NCI-H460 (cell line): ENCODE measurements at regions not wholly inside any gene's neighbourhood (a gene's known extent, or its start where the extent isn't known, plus 50 kb on each side); places are given as distances from the start of the nearest gene placed in this dataset.

Experiments used
- DNase-seq: peaks from one replicate; pipeline ENCODE4 v3.0.0-alpha.2; 2016; ENCODE audit warnings: low read depth; ENCODE audit errors: extremely low read depth
- small RNA-seq, 2 experiments: library from RNA; depleted of rRNA; stranded (forward); fragments of <200 nt; gene quantifications; one replicate each; pipeline ENCODE3, GENCODE V24; 2014

DNA sequence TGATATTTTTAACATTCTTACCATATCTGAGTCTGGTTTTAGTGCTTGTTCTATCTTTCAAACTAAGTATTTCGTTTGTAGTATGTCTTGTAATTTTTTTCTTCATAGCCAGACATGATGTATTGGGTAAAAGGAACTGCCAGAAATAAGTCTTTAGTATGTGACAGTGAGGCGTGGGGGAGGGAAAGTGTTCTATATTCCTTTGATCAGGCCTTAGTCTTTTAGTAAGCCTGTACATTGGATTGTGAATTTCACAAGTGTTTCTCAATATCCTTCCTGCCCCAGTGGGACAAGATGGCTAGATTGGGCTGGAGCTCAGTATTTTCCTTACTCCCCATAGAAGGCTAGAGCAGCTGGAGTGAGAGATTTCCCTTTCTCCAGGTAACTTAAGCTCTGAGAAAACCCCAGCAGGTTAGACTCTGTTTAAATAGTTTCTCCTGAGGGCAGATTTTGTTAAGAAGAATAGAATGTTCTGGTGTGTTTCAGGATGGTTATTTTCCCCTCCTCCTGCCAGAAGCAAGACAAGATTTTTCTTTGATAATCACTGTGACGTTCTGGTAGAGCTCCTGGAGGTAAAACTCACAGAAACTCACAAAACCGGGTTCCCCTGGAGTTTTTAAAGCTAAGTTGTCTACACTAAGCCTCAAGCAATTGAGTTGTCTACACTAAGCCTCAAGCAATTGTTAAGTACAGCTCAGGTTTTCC, 140.7 kb upstream of the ARPP21 start:
- DNase-seq, result no peak

GRCh38 chr3:35500641-35501350, 138.5 kb upstream of the ARPP21 start:
- DNase-seq, result no peak

DNA sequence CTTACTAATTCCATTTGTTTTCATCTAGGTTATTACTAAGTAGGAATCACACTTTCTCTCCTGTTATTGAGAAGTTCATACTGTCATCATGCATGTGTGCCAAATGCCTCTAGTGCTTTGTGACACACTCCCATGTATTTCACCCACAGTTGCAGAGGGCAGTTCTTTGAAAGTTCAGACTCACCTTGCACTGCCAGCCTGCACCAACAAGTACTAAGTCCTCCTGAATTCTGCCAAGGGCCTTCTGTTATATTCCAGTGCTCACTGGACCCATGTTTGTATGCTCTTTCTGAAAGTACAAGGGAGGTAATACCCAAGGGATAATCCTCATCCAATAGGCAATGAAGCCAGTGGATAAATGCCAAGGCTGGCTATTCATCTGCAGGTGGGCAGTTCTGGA, 136.6 kb upstream of the ARPP21 start:
- no peak for DNase-seq

DNA sequence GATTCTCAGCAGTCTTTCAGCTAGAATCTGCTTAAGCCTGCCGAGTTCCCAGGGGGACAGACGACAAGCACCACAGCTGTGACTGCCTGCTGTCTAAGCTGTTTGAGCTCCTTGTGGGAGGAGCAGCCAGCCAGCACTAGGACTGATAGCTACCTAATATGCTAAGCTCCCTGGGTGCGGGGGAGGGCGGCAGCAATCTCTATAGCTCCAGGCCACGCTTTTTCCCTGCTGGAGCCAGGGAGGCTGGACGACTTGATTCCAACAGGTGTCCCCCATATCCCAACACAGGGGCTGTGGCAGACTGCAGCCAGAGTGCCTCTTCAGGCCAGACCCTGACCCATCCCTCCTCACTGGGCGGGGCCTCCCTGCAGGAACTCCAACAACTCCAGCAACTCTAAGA, 134.1 kb upstream of the ARPP21 start:
- no peak for DNase-seq

DNA sequence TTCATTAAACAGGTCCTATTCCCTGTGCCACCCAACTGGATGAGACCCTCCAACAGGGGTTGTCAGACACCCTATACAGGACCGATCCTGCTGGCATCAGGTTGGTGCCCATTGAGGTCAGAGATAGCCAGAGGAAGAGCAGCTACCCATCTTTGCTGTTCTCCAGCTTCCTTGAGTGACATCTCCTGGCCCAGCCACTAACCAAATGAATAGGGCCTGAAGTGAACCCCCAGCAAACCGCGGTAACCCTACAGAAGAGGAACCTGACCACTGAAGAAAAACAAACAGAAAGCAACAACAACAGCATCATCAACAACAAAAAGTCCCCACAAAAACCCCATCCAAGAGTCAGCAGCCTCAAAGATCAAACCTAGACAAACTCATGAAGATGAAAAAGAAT, 133.6 kb upstream of the ARPP21 start:
- DNase-seq, result no peak

DNA sequence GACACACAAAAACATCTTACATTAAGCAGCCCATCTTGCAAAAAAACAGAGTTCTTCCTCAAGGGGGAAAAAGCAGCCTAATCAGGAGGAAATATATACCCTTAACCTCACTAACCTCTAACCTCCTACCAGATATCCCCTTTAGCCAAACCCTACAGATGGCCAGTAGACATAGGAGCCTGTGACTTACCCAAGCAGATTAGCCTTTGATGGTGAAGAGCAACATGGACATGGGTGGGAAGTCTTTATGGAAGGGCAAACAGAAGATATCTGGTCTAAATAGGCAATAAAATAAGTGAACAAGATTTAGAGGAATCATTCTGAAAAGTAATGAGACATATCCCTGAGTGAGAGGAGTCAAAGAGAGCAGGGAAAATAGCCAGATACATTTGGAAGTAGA, 119.4 kb upstream of the ARPP21 start:
- DNase-seq, result no peak

DNA sequence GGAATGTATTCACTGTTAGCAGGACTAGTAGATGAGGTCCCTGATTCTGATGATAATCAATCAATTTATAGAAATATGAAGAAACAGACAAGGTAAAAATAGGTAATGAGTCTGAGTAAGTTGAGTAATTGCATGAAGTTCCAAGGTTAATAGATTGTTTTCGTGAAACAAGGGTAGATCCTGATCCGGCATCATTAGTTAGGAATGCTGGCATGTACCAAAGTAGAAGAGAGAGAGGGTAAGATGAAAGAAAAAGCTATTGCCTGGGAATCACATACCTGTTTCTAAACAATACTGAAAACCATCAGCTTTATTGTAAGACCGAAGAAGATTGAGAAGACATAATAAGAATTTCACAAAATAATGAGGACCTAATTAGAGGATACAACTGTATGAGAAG, 118.1 kb upstream of the ARPP21 start:
- no peak for DNase-seq

- no peak for DNase-seq
Observed at GRCh38 chr3:35522450-35522849, 116.9 kb upstream of the ARPP21 start.

DNA sequence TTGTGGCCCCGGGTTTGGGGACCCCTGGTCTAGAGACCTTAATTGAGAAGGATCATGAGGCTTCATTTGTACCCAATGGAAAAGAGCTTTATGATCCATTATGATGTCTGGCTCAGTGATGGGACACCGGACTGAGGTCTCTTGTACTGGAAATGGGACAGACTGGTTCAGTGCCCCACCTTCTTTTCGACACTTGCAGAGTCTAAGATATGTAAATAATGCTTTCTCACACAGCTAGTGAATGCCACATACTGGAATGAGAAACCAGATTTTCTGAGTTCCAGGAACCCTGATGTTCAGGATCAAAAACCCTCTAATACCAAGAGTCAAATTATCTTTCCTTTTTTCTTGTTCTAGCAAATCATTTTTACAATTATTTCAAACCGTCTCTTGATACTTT, 116.3 kb upstream of the ARPP21 start:
- no peak for DNase-seq

DNA sequence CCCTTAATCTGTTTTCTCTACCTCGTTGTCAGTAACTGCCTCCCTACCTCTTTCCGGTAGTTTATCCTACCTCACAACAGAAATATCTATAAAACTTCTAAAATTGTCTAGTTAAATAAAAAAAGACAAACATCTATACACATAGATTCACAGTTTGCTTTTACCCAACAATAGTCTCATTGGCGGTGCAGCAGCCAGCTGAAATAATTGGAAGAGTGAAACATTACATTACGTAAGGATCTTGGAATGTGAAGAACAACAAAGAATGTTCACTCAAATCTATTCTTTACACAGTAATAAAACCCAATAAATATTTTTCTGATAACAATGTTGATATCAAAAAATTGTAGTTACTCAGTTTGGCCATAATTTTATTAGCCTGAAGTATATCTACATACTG, 115.5 kb upstream of the ARPP21 start:
- DNase-seq, result no peak

- no peak for DNase-seq
Observed at GRCh38 chr3:35524856-35525255, 114.5 kb upstream of the ARPP21 start.

DNA sequence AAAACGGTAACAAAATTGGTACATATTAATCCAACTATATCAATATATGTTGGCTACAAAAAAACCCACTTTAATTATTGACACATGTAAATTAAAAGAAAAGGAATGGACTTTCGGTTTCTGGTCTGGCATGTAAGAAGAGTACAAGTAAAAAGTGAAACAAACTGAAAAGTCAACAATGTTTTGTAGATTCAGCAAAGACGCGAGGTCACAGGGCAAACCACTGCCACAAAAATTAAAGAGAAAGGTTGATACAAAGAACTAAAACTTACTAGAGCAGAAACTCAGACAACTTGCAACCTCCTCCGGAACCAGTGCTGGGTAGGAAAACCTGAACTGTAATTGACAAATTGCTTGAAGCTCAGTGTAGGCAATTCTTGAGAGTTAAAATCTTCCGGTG, 110.6 kb upstream of the ARPP21 start:
- no peak for DNase-seq

- DNase-seq, result no peak
Observed at GRCh38 chr3:35529337-35529736, 110.0 kb upstream of the ARPP21 start.

DNA sequence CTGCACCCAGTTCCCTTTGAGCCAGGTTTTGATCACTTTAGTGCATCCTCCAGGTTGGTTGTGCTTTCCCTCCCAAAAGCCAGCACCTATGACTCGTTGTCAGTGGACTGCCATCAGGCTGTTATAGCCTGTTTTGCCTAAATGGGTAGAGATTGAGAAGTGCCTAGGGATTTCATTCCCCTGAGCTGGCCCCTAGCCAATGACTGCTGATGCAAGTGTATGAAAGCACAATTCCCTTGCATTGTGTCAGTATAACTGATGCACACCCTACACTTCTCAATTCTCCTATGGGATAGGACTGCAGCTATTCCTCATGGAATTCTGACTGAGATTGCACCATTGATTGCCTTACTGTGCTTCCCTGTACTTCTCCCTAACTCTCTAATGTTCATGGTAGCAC, 102.1 kb upstream of the ARPP21 start:
- peak; percentile 43 for DNase-seq

DNA sequence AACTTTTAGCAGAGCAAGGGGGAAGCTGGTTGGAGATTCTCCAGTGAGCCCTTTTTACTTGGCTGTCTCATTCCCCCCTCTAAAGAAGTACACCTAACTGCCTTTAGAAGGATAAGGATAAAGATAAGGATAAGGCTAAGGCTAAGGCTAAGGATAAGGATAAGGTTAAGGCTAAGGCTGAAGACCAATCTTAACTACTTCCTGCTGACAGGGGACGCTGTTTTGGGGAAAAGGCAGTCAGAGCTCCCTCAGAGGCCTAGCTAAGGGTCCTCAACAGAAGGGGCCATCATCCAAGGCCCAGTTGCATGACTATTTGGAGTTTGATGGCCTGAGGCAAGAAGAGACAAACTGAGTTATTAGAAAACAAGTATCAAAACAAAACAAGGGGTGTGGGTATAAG, 94.3 kb upstream of the ARPP21 start:
- no peak for DNase-seq

- no peak for DNase-seq
Observed at GRCh38 chr3:35549690-35550089, 89.6 kb upstream of the ARPP21 start.

DNA sequence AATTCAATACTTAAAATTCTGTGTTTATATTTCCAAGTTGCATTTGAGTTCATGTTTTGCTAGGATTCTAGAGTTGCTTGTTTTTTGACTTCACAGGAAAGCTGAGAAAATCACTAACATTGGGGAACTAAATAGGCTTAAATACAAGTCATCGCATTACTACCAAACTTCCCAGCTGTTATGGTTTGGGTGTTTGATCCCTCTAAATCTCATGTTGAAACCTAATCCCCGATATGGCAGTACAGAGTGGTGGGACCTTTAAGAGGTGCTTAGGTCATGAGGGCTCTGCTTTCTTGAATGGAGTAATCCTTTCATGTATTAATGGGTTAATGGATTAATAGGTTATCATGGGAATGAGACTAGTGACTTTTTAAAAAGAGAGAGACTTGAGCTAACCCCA, 77.2 kb upstream of the ARPP21 start:
- no peak for DNase-seq

DNA sequence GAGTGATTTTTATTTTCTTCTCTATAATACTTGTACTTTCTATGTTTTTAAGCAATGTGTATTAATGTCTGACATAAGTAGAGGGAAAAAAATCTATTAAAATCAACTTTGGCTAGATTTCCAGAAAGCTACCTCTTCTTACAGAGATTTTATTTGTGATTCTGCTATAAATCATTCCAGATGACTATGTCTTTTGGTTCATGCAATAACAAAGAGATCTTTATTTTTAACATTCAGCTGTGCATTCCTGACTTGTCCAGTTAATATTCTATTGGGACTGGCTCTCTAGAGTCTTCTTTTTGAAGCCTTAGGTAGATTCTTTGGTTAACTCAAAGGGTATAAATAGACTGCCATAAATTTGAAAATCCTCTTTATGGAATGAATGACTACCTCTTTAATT, 74.3 kb upstream of the ARPP21 start:
- DNase-seq, result no peak

Small RNA genes lying in the stretch of these regions (small RNA-seq; reads per million reads assigned to genes)
- gene RNU6-243P, result 0 reads per million in 2 experiments
